DMS 273 (cell line): ENCODE measurements at regions not wholly inside any gene's neighbourhood (a gene's known extent, or its start where the extent isn't known, plus 50 kb on each side); places are given as distances from the start of the nearest gene placed in this dataset.

Experiments
- DNase-seq: peaks from one replicate; lab custom pipeline; 2025; ENCODE audit not compliant: unreplicated experiment; lab: John Stamatoyannopoulos, UW

DNA sequence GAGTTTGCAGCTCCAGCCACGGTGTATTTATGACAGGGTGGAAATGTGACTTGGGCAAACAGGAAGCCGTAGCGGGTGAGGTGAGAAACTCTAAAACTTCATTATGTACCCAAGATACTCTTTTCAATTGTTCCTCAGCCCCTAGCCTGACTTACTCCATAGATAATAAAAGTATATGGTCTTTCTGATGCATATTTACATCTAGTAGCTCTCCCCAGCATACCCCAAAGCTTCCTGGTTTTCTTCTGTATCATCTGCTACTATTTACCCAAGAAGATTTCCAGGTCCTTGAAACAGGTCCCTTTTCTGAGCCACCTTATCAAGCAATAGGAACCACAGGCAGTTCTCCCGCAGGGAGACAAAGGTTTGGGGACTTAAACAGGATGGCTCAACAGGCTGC, 201.5 kb upstream of the ESRRG start:
- DNase-seq: no peak

DNA sequence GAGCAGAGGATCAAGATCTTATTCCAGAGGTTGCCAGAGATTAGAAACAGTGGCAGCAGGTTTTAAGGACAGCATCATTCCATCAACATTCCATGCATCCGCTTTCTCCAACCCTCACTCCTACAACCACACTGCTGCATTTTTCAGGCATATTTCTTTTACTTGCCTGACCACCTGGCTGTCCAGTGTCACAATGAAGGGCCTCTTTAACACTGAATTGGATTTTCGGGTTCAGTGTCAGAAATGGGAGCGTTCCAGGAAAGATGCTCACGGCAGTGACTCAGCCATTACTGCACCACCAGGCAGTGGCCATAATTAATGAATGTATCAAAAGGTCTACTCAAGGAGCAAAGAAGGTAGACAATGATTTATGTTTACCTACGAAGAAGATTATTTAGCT, 200.4 kb upstream of the ESRRG start:
- DNase-seq: no peak

- DNase-seq: no peak
Measured at GRCh38 chr1:216922406-216922805, 199.2 kb upstream of the ESRRG start.

- no peak for DNase-seq
Measured at GRCh38 chr1:216921866-216922265, 198.6 kb upstream of the ESRRG start.

- no peak for DNase-seq
Measured at GRCh38 chr1:216919060-216919970, 196.1 kb upstream of the ESRRG start.

DNA sequence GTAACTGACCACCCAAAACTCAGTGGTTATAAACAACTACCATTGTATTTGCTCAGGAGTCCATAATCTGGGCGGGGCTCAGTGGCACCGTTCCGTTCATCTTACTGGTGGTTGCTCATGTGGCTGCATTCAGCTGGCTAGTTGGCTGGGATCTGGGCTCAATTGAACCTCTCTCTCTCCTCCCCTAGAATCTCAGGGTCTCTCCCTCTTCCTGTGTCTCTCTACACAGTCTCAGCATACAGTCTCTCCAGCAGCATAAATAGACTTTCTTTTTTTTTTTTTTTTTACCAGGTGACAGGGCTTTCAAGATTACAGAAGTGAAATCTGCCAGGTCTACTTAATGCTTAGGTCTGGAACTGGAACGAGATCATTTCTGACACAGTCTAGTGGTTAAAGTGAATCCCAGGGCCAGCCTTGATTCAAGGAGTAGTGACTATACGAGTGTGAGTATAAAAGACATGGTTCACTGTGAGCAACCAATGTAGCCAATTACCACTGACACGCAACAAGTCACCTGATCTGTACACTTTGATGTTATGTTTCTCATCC, 193.7 kb upstream of the ESRRG start:
- DNase-seq: no peak

- no peak for DNase-seq
Measured at GRCh38 chr1:216914974-216915373, 191.7 kb upstream of the ESRRG start.

DNA sequence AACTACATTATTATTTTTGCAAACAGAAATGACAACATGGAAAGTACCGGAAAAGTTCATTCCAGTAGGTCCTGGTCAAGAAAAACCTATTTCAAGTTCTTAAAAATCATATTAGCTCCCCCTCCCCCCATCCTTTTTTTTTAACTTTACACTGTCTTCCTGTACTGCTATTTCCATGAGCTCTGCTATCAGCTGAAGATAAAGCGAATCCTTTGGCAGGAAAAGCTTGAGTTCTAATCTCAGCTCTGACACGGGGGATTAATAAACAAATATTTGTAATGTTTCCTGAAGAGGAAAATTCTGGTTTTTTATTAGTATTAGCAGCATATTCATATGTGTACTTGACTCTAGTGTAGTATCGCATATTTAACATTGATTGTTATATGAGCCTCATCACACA, 190.7 kb upstream of the ESRRG start:
- no peak for DNase-seq

DNA sequence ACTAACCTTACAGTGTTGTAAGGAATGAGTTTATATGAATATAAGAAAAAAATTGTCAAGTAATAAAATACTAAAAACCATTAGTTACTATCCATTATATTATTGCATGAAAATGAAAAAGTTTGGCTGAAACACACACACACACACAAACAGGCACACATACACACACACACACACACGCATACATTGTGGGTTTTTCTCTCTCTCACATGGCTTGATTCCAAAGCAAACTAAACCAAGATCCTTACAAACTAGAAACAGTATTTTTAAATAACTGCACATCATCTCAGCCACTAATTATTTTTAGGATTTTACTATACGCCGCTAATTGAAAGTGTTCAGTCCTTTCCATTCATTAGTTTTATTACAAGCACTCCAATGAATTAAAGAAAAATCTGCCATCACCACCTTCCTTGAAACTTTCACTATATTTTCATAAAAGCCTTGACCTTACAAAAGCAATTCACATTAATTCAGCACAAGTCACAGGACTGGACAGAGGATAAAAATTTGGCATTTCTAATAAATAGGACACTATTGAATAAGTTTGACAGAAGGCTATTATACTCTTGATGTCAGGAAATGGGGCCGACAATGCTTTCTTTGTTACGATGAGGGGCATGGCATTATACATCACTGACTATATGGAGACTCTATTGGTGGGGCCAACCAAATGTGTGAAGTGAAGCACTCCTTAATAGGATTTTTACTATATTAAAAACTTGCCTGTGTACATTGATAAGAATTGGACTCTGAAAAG, 187.0 kb upstream of the ESRRG start:
- no peak for DNase-seq

GRCh38 chr1:216908126-216908525, 184.9 kb upstream of the ESRRG start:
- no peak for DNase-seq

- DNase-seq: no peak
Measured at GRCh38 chr1:216907100-216907499, 183.9 kb upstream of the ESRRG start.

GRCh38 chr1:216905781-216906180, 182.6 kb upstream of the ESRRG start:
- no peak for DNase-seq

DNA sequence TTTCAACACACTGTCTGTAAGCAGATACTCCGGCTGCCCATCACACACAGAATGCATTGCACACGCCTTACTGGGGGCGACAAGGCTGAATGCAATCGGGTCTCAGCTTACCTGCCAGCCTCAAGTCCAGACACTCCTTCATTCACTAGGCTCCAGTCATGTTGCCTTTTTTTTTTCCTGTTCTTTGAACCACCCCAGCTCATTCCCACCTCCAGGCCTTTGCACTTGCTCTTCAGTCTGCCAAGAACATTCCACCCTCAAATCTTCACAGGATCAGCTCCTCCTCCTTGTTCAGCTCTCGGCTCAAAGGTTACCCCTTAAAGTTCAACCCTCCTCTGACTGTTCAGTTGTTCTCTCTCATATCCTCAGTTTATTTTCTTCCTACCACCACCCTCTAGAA, 181.9 kb upstream of the ESRRG start:
- DNase-seq: no peak

GRCh38 chr1:216904471-216904870, 181.2 kb upstream of the ESRRG start:
- no peak for DNase-seq

DNA sequence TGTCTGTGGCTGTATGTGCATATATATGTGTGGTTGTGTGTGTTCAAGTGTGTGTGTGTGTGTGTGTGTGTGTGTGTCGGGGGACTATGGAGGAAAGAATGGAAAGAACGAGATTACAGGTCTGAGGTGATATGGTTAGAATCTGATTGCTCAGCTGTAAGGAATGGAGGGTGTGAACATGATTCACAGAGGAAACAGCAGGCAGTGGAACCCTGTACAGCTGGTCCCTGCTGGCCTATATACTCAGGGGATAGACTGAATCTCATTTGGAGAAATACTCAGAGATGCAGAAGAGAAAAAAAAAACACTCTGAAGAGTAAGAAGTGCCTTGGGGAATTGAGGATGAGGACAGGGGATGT, 180.1 kb upstream of the ESRRG start:
- DNase-seq: peak; percentile 28

- DNase-seq: no peak
Measured at GRCh38 chr1:216902669-216903381, 179.6 kb upstream of the ESRRG start.

DNA sequence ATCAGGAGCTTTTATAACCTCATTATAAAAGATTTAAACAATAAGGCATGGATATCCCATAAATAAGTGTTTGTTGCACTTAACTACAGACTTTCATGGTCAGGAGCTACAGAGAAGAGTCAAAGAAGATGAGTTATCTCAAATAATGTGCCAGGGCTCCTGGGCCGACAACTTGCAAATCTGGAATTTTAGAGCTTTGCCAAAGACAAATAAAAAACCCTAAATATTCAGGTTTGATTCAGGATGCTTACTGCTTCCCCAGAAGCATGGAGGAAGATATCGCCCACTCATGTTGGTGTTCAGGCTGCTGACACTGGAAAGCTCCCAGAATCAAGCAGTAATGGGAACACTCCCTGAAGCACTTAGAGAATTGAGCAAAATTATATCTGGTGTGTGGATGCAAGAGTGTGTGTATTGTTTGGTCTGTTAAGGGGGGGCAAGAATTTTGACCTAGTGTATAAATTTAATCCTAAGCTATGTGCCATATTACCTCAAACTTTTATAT, 176.9 kb upstream of the ESRRG start:
- DNase-seq: no peak

DNA sequence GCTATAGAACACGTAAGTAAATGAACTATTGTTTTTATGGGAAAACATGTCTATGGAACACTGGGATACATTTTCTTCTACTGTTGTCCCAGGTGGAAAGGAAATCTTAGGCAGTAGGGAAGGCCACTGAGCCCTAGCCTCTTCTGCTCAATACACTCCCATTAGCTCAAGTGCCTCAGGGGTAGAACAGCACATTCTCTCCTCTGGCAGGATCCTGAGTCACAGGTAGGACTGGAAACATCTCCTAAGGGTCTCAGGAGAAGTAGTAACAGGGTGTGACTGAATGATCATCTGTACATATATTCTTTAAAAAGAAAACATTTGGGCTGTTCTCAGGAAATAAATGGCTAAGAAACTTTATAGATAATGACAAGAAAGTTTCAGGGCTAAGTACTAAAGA, 175.6 kb upstream of the ESRRG start:
- no peak for DNase-seq

- no peak for DNase-seq
Measured at GRCh38 chr1:216896146-216896545, 172.9 kb upstream of the ESRRG start.

- no peak for DNase-seq
Measured at GRCh38 chr1:216894494-216894893, 171.3 kb upstream of the ESRRG start.

DNA sequence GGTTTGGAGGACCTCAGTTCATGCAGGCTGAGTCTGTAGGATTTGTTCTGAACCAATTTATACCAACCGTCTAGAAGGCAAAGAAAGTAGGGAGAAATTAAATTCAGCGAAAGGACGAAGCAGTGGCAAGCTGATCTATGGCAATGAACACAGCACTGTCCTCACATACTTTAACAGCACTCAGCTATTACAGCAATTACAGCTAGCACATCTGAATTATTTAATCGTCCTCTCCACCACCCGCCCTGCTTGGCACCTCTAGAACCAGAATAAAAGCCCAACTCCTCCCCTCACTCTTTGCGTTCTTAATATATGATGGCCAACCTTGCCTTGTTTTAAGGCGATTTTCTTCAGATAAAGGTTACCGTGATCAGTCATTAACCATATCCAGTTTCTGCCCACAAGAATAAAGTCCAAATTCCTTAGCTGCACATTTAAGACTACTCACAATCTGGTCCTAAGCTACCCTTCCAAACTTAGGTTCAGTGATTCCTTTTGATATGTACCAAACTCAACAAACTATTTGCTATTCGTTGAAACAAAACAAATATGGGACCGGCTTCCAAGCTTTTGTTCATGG, 169.4 kb upstream of the ESRRG start:
- DNase-seq: no peak
